ENCODE measurements at regions not wholly inside any gene's neighbourhood (a gene's known extent, or its start where the extent isn't known, plus 50 kb on each side); places are given as distances from the start of the nearest gene placed in this dataset.

DNA sequence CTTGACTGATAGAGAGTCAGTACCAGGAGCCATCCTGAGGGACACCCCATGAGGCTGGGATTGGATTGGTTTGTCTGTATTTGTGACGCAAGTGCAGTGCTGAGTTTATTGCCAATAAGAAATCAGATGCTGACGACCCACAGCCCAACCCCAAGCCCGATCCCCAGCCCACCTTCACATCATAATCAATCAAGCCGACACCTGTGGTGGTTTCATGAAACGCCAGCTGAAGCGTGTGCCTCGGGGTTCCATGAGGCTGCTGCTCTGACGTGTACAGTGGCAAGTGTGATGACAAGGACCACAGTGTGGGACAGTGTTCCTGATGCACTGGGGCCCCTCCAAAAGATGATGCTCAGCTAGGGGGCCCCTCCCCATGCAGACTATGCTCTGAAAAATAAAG, 62.1 kb upstream of the C14orf180 start:
- TF ChIP-seq, protein P1, sequence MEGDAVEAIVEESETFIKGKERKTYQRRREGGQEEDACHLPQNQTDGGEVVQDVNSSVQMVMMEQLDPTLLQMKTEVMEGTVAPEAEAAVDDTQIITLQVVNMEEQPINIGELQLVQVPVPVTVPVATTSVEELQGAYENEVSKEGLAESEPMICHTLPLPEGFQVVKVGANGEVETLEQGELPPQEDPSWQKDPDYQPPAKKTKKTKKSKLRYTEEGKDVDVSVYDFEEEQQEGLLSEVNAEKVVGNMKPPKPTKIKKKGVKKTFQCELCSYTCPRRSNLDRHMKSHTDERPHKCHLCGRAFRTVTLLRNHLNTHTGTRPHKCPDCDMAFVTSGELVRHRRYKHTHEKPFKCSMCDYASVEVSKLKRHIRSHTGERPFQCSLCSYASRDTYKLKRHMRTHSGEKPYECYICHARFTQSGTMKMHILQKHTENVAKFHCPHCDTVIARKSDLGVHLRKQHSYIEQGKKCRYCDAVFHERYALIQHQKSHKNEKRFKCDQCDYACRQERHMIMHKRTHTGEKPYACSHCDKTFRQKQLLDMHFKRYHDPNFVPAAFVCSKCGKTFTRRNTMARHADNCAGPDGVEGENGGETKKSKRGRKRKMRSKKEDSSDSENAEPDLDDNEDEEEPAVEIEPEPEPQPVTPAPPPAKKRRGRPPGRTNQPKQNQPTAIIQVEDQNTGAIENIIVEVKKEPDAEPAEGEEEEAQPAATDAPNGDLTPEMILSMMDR (optimal IDR thresholded peaks at IDR 0.05 in 1 of 3, IDR thresholded peaks at IDR 0.05 in 1 of 3, conservative IDR thresholded peaks at IDR 0.05 in 1 of 3; ENCODE audit: extremely low read depth in 1 of 3, insufficient read depth in 2 of 3, low read length in 3 of 3): no peak
- no peak for TF ChIP-seq EZH2 (IDR thresholded peaks at IDR 0.05; ENCODE audit: low read length)
